H1 (cell line): ENCODE measurements at regions not wholly inside any gene's neighbourhood (a gene's known extent, or its start where the extent isn't known, plus 50 kb on each side); places are given as distances from the start of the nearest gene placed in this dataset.

Source experiments
- RNF2 ChIP-seq: fragments of 200-900, 300-1000 bp; sonication (generic); IDR thresholded peaks from 2 replicates; pipeline ENCODE4 v1.7.1; 2016; ENCODE audit warnings: borderline replicate concordance, low read depth, mild to moderate bottlenecking, antibody characterized with exemption, low read length; ENCODE audit not compliant: poor library complexity, severe bottlenecking; ENCODE audit errors: missing control alignments

- no peak for TF ChIP-seq RNF2
Measured at GRCh38 chrX:40277672-40278071, 179.9 kb upstream of the BCOR start (continued).
